HG02852 (cell line): ENCODE measurements at regions not wholly inside any gene's neighbourhood (a gene's known extent, or its start where the extent isn't known, plus 50 kb on each side); places are given as distances from the start of the nearest gene placed in this dataset.

Experiments used
- ATAC-seq: cut with Tn5 transposase; IDR thresholded peaks from one replicate; pipeline ENCODE4 v1.9.1; 2021; ENCODE audit warnings: mild to moderate bottlenecking, moderate library complexity; ENCODE audit not compliant: unreplicated experiment

DNA sequence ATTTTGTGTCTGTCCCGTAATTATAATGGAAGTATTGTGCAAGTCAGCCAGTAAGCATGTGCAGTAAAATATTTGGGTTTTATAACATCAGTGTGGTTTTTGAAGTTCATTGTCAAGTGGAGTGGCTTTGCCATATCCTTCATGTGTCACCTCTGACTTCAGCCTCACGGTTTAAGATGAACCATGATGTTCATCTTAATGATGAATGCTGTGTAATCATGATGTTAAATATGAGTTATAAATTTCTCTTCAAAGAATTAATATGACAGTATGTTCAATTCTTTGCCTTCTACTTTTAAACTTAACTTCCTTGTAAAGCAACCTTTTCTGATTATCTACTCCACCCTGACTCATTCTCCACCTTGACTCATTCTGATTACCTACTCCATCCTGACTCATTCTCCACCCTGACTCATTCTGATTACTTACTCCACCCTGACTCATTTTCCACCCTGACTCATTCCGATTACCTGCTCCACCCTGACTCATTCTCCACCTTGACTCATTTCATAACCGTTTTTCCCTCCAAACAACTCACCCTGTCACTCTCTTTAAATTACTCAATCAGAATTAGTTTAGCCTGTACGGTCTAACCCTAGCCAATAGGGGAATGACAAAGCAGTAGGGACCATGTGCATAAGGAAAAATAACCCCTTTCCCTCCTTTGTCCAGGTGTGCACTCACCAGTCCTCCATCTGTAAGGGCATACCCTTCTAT lies 50.3 kb upstream of the ANKRD10 start:
- peak; percentile 99 for ATAC-seq
